ENCODE measurements at regions not wholly inside any gene's neighbourhood (a gene's known extent, or its start where the extent isn't known, plus 50 kb on each side); places are given as distances from the start of the nearest gene placed in this dataset.

- no peak overlapping the region for H3K4me3 Mint-ChIP-seq
- ATAC-seq (ENCODE audit: poor library complexity), result no peak
These were observed 100.2 kb upstream of the SESN3 start for GRCh38 chr11:95331161-95331560.

GRCh38 chr11:95330302-95330701, 99.3 kb upstream of the SESN3 start:
- CTCF ChIA-PET, result no interaction called here
- peaks cover 5% of the 10 kb centered on the region for H3K4me1 ChIP-seq (ENCODE audit: insufficient read depth, low read length)
- no peak for TF ChIP-seq CTCF (IDR thresholded peaks at IDR 0.05)
- ATAC-seq (ENCODE audit: poor library complexity), result no peak
- Mint-ChIP-seq H3K36me3 (ENCODE audit: low read depth) (no peaks in the 10 kb centered on the region), H3K27ac (no peak overlapping the region), H3K9me3 (no peaks in the 10 kb centered on the region), H3K27me3 (no peaks in the 10 kb centered on the region), H3K4me3 (no peak overlapping the region), H3K4me1 (ENCODE audit: low read depth) (peaks cover 17% of the 10 kb centered on the region)
- H3K36me3 ChIP-seq (ENCODE audit: insufficient read depth, low read length), result no peaks in the 10 kb centered on the region
- POLR2A ChIA-PET, result interaction anchor here (0.6 to 2.1 kb wide), 6 partner anchors 14 to 176 kb away, joined by 3 to 9 read pairs (median 3); partner anchors contain the start of gene SESN3
- no peak for DNase-seq
- H3K9me3 ChIP-seq (ENCODE audit: control insufficient read depth in 1 of 2, insufficient read depth in 1 of 2, low read length in 2 of 2), result no peaks in the 10 kb centered on the region
- H3K27me3 ChIP-seq (ENCODE audit: control insufficient read depth in 1 of 2, insufficient read depth in 2 of 2, low read length in 2 of 2), result no peaks in the 10 kb centered on the region
- no peak overlapping the region for H3K27ac ChIP-seq (ENCODE audit: low read depth in 1 of 2, low read length in 2 of 2)
- intact Hi-C loops (cut with DNase I, micrococcal nuclease), result loop anchor here in 1 of 2 experiments (10.0 kb wide), 1 partner anchor 96 kb away; the partner anchor contains the start of gene SESN3
- H3K4me3 ChIP-seq (ENCODE audit: low read length), result no peak overlapping the region

More at GRCh38 chr11:95331161-95331560, 100.2 kb upstream of the SESN3 start:
- H3K36me3 ChIP-seq (ENCODE audit: insufficient read depth, low read length), result no peaks in the 10 kb centered on the region
- CTCF ChIA-PET, result no interaction called here
- no peak overlapping the region for H3K27ac ChIP-seq (ENCODE audit: low read depth in 1 of 2, low read length in 2 of 2)
- H3K9me3 ChIP-seq (ENCODE audit: control insufficient read depth in 1 of 2, insufficient read depth in 1 of 2, low read length in 2 of 2), result no peaks in the 10 kb centered on the region
- Mint-ChIP-seq H3K27ac (no peak overlapping the region), H3K27me3 (no peaks in the 10 kb centered on the region), H3K36me3 (ENCODE audit: low read depth) (no peaks in the 10 kb centered on the region), H3K9me3 (no peaks in the 10 kb centered on the region), H3K4me1 (ENCODE audit: low read depth) (peaks cover 17% of the 10 kb centered on the region)
- H3K4me1 ChIP-seq (ENCODE audit: insufficient read depth, low read length), result peaks cover 5% of the 10 kb centered on the region
- no peaks in the 10 kb centered on the region for H3K27me3 ChIP-seq (ENCODE audit: control insufficient read depth in 1 of 2, insufficient read depth in 2 of 2, low read length in 2 of 2)
- POLR2A ChIA-PET, result interaction anchor here (2.1 kb wide), 1 partner anchor 99 kb away, joined by 9 read pairs; the partner anchor contains the start of gene SESN3
- no peak for DNase-seq
- intact Hi-C loops (cut with DNase I, micrococcal nuclease), result loop anchor here in 1 of 2 experiments (10.0 kb wide), 1 partner anchor 96 kb away; the partner anchor contains the start of gene SESN3
- TF ChIP-seq CTCF (IDR thresholded peaks at IDR 0.05), result no peak
- no peak overlapping the region for H3K4me3 ChIP-seq (ENCODE audit: low read length)

GRCh38 chr11:95327273-95327948, 96.4 kb upstream of the SESN3 start:
- POLR2A ChIA-PET, result interaction anchor here (1.7 kb wide), 1 partner anchor 28 kb away, joined by 3 read pairs; no protein-coding TSS in a partner anchor
- peaks cover 5% of the 10 kb centered on the region for H3K4me1 ChIP-seq (ENCODE audit: insufficient read depth, low read length)
- no peak overlapping the region for H3K27ac Mint-ChIP-seq
- H3K9me3 Mint-ChIP-seq, result no peaks in the 10 kb centered on the region
- H3K4me1 Mint-ChIP-seq (ENCODE audit: low read depth), result peaks cover 17% of the 10 kb centered on the region
- no peak overlapping the region for H3K4me3 ChIP-seq (ENCODE audit: low read length)
- H3K27me3 Mint-ChIP-seq, result no peaks in the 10 kb centered on the region
- H3K9me3 ChIP-seq (ENCODE audit: control insufficient read depth in 1 of 2, insufficient read depth in 1 of 2, low read length in 2 of 2), result no peaks in the 10 kb centered on the region
- TF ChIP-seq CTCF (IDR thresholded peaks at IDR 0.05), result no peak
- intact Hi-C loops (cut with DNase I, micrococcal nuclease), result no loop called here
- no peak overlapping the region for H3K4me3 Mint-ChIP-seq
- H3K36me3 Mint-ChIP-seq (ENCODE audit: low read depth), result no peaks in the 10 kb centered on the region
- CTCF ChIA-PET, result no interaction called here
- no peaks in the 10 kb centered on the region for H3K36me3 ChIP-seq (ENCODE audit: insufficient read depth, low read length)
- no peak overlapping the region for H3K27ac ChIP-seq (ENCODE audit: low read depth in 1 of 2, low read length in 2 of 2)
- H3K27me3 ChIP-seq (ENCODE audit: control insufficient read depth in 1 of 2, insufficient read depth in 2 of 2, low read length in 2 of 2), result no peaks in the 10 kb centered on the region
- ATAC-seq (ENCODE audit: poor library complexity), result no peak
- no peak for DNase-seq
